Spleen (tissue), 11 donors: ENCODE measurements at regions not wholly inside any gene's neighbourhood (a gene's known extent, or its start where the extent isn't known, plus 50 kb on each side); places are given as distances from the start of the nearest gene placed in this dataset.

Experiments
- DNase-seq: peaks from one replicate; pipeline ENCODE4 v3.0.0-alpha.2; 2020
- H3K27ac ChIP-seq, 8 donors: fragments of 200-600 bp; sonication (generic) in 7 of 8; 1 replicate in 4 of 8; 2 replicates in 4 of 8; pipeline versions ENCODE4 v1.5.0 to v1.8.0; 2016 to 2021; ENCODE audit warnings: inconsistent platforms in 4 of 8, mild to moderate bottlenecking in 4 of 8, moderate library complexity in 1 of 8
- H3K27me3 ChIP-seq, 7 donors: fragments of 200-600 bp; sonication (generic) in 6 of 7; replicated peaks in 1 of 7; 1 replicate in 4 of 7; 2 replicates in 3 of 7; pipeline versions ENCODE4 v1.5.0 to v1.8.0; 2016 to 2021; ENCODE audit warnings: inconsistent platforms in 3 of 7, mild to moderate bottlenecking in 1 of 7
- H3K36me3 ChIP-seq, 6 donors: fragments of 200-600 bp; sonication (generic) in 5 of 6; 1 replicate in 4 of 6; 2 replicates in 2 of 6; pipeline versions ENCODE4 v1.5.0 to v1.8.0; 2016 to 2021; ENCODE audit warnings: inconsistent platforms in 2 of 6
- H3K4me1 ChIP-seq, 6 donors: fragments of 200-600 bp; sonication (generic) in 5 of 6; 1 replicate in 3 of 6; 2 replicates in 3 of 6; pipeline versions ENCODE4 v1.5.0 to v1.8.0; 2016 to 2021; ENCODE audit warnings: inconsistent platforms in 3 of 6
- H3K4me3 ChIP-seq, 8 donors: fragments of 200-600 bp; sonication (generic) in 7 of 8; 1 replicate in 4 of 8; 2 replicates in 4 of 8; pipeline versions ENCODE4 v1.5.0 to v1.8.0; 2016 to 2021; ENCODE audit warnings: inconsistent platforms in 4 of 8, mild to moderate bottlenecking in 4 of 8, moderate library complexity in 2 of 8
- H3K9me3 ChIP-seq, 8 donors: fragments of 200-600 bp; sonication (generic) in 7 of 8; 1 replicate in 4 of 8; 2 replicates in 4 of 8; pipeline versions ENCODE4 v1.5.0 to v1.8.0; 2016 to 2021; ENCODE audit warnings: inconsistent platforms in 4 of 8
- CTCF ChIP-seq, 11 experiments: fragments of 200-600 bp in 7 of 11; fragments of 450-650 bp in 4 of 11; sonication (generic) in 4 of 11; IDR thresholded peaks in 8 of 11; conservative IDR thresholded peaks in 3 of 11; 1 replicate in 7 of 11; 2 replicates in 4 of 11; pipeline versions ENCODE4 v1.4.0 to v1.8.0; 2016 to 2021; ENCODE audit warnings: antibody characterized with exemption in 11 of 11, inconsistent platforms in 4 of 11, mild to moderate bottlenecking in 1 of 11
- POLR2A ChIP-seq, 3 donors: fragments of 450-650 bp; IDR thresholded peaks; one replicate each; pipeline ENCODE4 v1.5.1; 2017; ENCODE audit warnings: antibody characterized with exemption in 3 of 3, mild to moderate bottlenecking in 1 of 3
- POLR2AphosphoS5 ChIP-seq, 3 donors: sonication (generic); formaldehyde crosslinking; IDR thresholded peaks; one replicate each; pipeline ENCODE4 v1.5.1; 2017; ENCODE audit warnings: antibody characterized with exemption in 3 of 3
- WGBS, 5 donors: extraction: QIAGEN DNeasy Blood & Tissue Kit in 3 of 5; methylation state at CpG; one replicate each; pipeline versions ENCODE4 v1.1.5 to v1.1.7; 2013 to 2018; 5-methylcytosine and 5-hydroxymethylcytosine counted together
- intact Hi-C: fragments of 100-400 bp; cut with DNase I; formaldehyde crosslinking; loops from one replicate; pipeline ENCODE4 v1.15.0; 2023; ENCODE audit warnings: low total_unique reads
- donor health status: healthy with polysubstance abuse.
- donor health status: DM: no; HTN: no; CAD: no; lungs with moderate emphysema.
- donor health status: DM: no; HTN: no; CAD: no.
- donor health status: Bipolar disorder and iron deficiency.
- donor health status: healthy.
- donor health status: DM: no; HTN: no; CAD: no.
- donor health status: DM: yes; HTN: yes; CAD: no.

DNA sequence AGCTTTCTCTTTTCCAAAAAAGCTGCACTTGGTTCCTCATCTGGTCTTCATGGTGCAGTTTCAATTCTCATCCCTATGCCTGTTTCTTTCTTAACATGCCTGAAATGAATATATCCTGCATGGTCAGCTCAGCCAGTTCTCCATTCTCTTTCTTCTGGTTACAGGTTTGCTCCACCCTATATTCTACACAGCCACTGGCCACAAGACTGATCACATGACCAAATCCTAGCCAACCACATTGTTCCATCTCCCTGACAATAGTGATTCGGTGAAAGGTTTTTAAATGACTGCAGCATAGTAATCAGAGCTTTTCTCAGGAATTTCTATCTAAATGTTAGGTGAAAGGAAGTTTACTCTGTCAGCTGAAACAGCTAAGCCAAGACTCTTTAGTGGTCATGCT is 891.4 kb downstream of the METTL15 start:
- TF ChIP-seq CTCF (IDR thresholded peaks at IDR 0.05 in 8 of 11, conservative IDR thresholded peaks at IDR 0.05 in 3 of 11) (no peak), POLR2A (IDR thresholded peaks at IDR 0.05) (no peak), POLR2AphosphoS5 (IDR thresholded peaks at IDR 0.05) (no peak)
- intact Hi-C loops = no loop called here
- no peak for DNase-seq
- Histone ChIP-seq H3K27ac (no peak overlapping the region), H3K27me3 (no peaks in the 10 kb centered on the region), H3K4me1 (no peaks in the 10 kb centered on the region), H3K36me3 (no peaks in the 10 kb centered on the region), H3K4me3 (no peak overlapping the region), H3K9me3 (peaks cover 0 to 9% (median 0%) of the 10 kb centered on the region in 8 donors)
- WGBS, 5 donors = 84 to 90% (median 88%) methylated on average over 1 of the region's 1 CpG

DNA sequence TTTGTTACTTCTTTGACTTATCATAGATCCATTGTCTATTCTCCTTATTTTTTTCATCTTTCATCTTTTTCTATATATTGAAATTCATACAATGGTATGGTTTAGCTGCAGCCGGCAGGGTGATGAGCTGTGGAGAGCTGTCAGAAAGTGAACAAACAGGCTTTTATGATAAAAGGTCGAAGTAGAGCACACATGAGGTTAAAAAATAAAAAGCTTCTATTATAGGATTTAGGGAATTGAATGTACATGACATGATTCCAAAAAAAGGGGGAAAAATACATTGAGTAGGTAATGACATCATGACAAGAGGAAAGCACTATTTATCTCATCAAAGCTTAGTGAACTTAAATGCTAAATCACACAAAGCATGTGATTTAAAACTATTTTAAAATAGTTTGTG is 884.8 kb downstream of the METTL15 start:
- intact Hi-C loops = no loop called here
- Histone ChIP-seq H3K27me3 (no peaks in the 10 kb centered on the region), H3K9me3 (peaks cover 0 to 4% (median 0%) of the 10 kb centered on the region in 8 donors), H3K36me3 (no peaks in the 10 kb centered on the region), H3K27ac (no peak overlapping the region), H3K4me3 (no peak overlapping the region), H3K4me1 (no peaks in the 10 kb centered on the region)
- TF ChIP-seq POLR2AphosphoS5 (IDR thresholded peaks at IDR 0.05) (no peak), CTCF (IDR thresholded peaks at IDR 0.05 in 8 of 11, conservative IDR thresholded peaks at IDR 0.05 in 3 of 11) (no peak), POLR2A (IDR thresholded peaks at IDR 0.05) (no peak)
- no peak for DNase-seq
- 57 to 65% (median 60%) methylated on average over 2 of the region's 2 CpGs for WGBS, 5 donors

- no peak for DNase-seq
- WGBS, 5 donors = 86 to 93% (median 89%) methylated on average over 4 of the region's 4 CpGs
- no peak overlapping the region for H3K4me3 ChIP-seq
- no peak overlapping the region for H3K27ac ChIP-seq
- no peaks in the 10 kb centered on the region for H3K27me3 ChIP-seq
- intact Hi-C loops = no loop called here
- H3K4me1 ChIP-seq = no peaks in the 10 kb centered on the region
- no peaks in the 10 kb centered on the region for H3K36me3 ChIP-seq
- H3K9me3 ChIP-seq = peaks cover 0 to 3% (median 0%) of the 10 kb centered on the region in 8 donors
- TF ChIP-seq CTCF (IDR thresholded peaks at IDR 0.05 in 8 of 11, conservative IDR thresholded peaks at IDR 0.05 in 3 of 11) (no peak), POLR2A (IDR thresholded peaks at IDR 0.05) (no peak), POLR2AphosphoS5 (IDR thresholded peaks at IDR 0.05) (no peak)
Measured at GRCh38 chr11:28984231-28984630, 876.0 kb downstream of the METTL15 start.

DNA sequence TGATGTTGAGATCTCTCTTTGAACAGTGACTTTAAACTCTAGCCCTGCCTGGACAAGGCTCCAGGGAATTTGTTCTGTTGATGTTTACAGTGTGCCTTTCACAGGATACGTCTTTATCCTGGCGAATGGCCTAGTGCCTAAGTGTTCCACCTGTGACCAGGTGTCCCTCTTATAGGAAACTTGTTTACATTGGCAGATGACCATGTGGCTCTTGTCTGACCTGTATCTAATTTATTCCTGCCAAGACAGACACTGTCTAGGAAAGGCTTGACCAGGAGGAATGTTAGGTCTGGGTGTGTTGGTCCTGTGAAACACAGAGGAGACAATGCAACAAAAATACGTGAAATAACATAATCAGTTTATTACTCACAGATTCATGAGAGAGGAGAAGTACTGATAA is 875.6 kb downstream of the METTL15 start:
- no peaks in the 10 kb centered on the region for H3K36me3 ChIP-seq
- no peak overlapping the region for H3K27ac ChIP-seq
- H3K4me3 ChIP-seq = no peak overlapping the region
- 79 to 94% (median 88%) methylated on average over 3 of the region's 3 CpGs for WGBS, 5 donors
- intact Hi-C loops = no loop called here
- peaks cover 0 to 3% (median 0%) of the 10 kb centered on the region in 8 donors for H3K9me3 ChIP-seq
- no peaks in the 10 kb centered on the region for H3K27me3 ChIP-seq
- no peaks in the 10 kb centered on the region for H3K4me1 ChIP-seq
- DNase-seq = no peak
- no peak for TF ChIP-seq CTCF (IDR thresholded peaks at IDR 0.05 in 8 of 11, conservative IDR thresholded peaks at IDR 0.05 in 3 of 11)
- TF ChIP-seq POLR2A (IDR thresholded peaks at IDR 0.05) = no peak
- no peak for TF ChIP-seq POLR2AphosphoS5 (IDR thresholded peaks at IDR 0.05)
